ENCODE measurements at regions not wholly inside any gene's neighbourhood (a gene's known extent, or its start where the extent isn't known, plus 50 kb on each side); places are given as distances from the start of the nearest gene placed in this dataset.

GRCh38 chr13:40241125-40241798 is 425.2 kb downstream of the FOXO1 start:
- TF ChIP-seq CTCF (IDR thresholded peaks at IDR 0.05 in 8 of 11, conservative IDR thresholded peaks at IDR 0.05 in 3 of 11) (no peak), POLR2AphosphoS5 (IDR thresholded peaks at IDR 0.05) (no peak)
